Stimulated activated CD8-positive, alpha-beta memory T cell treated with anti-CD3 and anti-CD28 coated beads, Interleukin-12 subunit alpha, Interleukin-12 subunit beta, amount 100 ng/mL, for 24 hours (primary cell): ENCODE measurements at regions not wholly inside any gene's neighbourhood (a gene's known extent, or its start where the extent isn't known, plus 50 kb on each side); places are given as distances from the start of the nearest gene placed in this dataset.
"Not testable (repeated sequence)": the region's sequence is repeated elsewhere in the genome, so short reads cannot be mapped to it uniquely, and the experiment has no call there.

Experiments
- DNase-seq: peaks from one replicate; pipeline ENCODE4 v3.0.0-alpha.2; 2020; ENCODE audit errors: extremely low read depth

DNA sequence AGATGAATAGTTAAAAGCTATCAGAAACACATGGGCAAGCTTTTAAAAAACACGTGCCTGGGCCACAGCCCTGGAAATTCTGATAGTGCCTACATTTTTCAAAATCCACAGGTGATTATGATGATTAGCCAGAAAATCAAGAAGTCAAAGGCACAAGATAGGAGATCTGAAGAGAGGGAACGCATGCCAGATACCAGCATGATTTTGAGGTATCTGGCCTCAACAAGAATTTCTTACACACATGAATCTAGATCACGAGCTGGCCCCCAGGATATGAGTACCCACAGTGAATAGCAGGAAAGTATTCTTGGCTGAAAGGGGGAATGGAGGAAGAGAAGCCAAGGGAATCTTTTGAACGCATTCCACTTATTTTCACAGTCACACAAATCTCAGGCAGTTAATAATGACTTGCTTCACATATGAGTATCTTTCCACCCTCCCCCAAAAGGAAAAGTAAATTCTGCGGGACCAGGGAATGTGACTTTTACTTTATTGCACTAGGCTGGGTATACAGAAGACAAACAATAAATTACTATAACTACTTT is 438.2 kb downstream of the BCAT1 start:
- no peak for DNase-seq

DNA sequence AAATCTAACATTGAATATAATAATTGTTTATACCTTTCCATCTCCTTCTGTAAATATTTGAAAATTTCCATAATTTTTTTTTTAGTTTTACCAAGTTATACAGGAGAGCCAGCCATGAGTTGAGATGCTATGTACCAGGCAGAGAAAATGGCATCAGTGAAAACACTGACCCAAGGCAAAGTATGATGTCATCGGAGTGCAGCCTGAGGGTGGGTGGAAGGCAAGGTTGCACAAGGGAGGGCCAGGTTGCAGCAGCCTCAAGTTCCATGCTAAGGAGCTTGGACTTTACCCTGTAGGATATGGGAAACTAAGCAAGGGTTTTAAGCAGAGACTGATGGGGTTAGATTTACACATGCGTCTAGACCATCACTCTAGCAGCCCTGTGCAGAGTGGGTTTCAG is 441.1 kb downstream of the BCAT1 start:
- DNase-seq = no peak

DNA sequence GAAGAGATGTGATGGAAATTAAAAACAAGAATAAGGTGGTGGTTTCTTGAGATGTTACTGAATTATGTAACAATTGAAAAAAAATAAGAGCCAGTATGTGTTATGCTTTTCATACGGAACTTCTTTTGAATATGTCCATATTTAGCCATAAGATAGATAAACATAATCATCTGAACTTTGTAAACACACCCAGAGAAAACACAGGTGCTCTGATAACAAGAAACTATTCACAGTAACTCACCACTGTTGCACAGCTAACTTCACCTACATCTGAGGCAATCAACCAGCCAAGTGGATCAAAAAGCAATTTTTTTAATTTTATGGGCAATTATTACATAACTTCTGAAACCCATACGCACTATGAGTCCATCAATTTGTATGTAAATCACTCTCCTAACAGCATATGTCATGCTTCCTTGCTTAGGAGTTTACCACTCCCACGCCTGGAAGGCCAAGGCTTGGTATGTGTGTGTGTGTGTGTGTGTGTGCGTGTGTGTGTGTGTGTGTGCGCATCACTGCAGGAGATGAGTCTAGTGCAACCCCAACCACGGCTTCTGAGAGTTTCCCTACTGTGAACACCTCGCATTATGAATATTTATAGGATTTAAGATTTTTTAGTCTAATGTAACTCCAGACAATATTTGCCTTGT is 443.4 kb downstream of the BCAT1 start:
- DNase-seq = no peak

DNA sequence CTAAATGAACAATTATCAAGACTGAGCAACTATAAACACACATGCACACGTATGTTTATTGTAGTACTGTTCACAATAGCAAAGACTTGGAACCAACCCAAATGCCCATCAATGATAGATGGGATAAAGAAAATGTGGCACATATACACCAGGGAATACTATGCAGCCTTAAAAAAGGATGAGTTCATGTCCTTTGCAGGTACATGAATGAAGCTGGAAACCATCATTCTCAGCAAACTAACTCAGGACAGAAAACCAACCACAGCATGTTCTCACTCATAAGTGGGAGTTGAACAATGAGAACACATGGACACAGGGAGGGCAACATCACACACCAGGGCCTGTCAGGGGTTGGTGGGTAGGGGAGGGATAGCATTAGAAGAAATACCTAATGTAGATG is 445.4 kb downstream of the BCAT1 start:
- not testable (repeated sequence) for DNase-seq

DNA sequence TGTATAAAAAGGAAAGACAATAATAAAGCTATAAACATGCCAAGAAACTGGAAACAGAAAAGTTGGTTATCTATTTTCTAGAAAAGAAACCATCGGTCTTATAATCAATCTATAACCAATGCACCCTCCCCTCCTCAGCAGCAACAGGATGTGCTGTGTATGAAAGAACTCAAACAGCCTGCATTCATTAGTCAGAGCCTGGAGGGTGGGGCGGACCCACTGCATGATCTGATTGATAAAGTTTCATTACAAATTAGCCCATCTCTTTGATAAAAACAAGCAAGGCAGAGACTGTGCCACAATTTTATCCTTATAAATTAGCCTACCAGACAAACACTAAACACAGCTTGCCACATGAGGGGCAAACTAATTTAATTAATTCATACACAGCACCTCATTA is 448.1 kb downstream of the BCAT1 start:
- DNase-seq = no peak

DNA sequence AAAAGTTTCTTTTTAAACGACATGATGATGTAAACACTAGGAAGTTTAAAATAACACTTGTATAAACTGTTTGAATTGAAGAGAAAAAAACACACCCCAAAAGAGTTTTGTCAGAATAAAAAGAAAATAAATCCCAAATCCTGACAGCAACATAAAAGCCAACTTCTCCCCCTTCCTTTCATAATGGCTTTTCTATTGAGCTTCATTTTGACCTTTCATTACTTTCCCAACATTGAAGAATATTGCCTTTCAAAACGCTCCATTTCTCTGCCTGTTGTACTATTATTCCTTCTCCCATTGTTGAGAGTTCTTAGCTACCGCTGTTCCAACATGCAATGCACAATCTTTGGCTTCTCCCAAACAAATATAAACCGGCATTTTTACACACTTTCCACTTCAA is 448.5 kb downstream of the BCAT1 start:
- DNase-seq = no peak

DNA sequence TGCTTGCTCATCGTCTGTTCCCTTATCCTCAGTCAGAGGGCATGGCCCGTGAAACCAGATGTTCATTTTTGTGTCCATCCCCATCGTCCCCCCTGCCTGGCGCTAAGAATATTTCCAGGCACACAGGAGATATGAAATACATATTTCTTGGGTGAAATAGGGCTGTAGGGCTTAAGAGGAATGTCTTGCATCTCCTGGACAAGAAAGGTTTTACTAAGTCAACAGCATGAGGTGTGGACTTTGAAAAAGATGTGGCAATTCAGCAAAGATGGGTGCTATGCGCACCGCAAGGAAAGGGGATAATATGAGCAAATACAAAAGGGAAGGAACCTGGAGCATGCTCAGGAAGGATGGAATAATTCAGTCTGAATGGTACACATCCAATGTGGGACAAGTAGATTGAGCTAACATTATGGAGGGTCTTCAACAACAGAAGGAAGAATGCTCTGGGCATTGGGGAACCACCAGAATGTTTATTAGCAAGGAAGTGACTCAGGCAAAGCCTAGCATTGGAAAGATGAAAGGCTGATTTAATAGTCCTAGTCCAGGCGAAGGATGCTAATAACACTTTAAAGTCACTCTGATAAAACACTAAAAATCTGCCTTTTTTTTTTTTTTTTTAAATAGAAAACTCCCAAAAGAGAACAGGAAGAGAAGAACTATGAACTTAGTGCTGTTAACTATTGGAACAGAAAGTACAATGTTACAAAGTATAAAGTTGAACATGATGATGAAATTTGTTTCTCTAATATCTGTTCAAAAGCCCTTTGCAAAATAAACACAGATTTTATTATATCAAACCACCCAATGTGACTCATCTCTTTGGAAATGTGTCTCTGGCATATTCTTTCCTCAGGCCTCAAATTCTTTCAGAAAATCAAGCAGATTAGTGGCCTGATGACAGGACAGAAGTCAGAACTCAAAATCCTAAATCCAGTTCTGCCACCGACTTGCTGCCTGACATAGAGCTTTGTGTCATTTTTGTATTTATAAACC is 449.5 kb downstream of the BCAT1 start:
- DNase-seq = no peak

DNA sequence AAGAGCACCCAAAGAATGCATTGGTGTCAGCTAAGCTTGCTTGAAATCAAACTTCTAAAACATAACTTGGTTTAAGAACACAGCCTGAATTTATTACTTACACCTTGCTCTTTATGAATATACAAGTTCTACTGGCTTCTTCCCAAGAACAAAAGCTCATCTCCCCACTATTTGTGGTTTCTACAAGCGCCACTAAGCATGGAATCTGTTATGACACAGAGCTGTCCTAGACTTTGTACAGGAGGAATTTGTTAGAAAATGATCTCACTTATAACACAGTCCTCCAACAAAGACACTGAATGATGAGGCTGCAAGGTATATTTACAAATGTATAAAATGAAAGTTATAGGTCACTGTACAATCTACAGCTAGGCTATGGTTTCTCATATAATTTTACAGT is 452.1 kb downstream of the BCAT1 start:
- DNase-seq = no peak

DNA sequence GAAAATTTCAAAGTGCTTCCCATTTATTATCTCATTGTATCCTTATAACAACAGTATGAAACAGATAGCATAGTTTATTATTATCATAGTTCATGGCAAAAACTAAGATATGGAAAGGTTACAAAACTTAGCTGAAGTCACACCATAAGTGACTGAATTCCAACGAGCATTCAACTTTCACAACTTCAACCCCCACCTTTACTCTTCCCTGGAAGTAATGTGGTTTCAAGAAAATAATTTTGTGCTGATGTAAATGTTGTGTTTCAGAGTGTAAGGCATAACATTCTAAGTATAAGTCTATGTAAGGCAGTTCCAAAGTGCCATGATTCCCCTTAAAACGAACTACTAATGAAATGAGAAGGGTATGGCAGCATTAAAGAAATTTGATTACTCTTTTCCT is 454.5 kb downstream of the BCAT1 start:
- DNase-seq = no peak

DNA sequence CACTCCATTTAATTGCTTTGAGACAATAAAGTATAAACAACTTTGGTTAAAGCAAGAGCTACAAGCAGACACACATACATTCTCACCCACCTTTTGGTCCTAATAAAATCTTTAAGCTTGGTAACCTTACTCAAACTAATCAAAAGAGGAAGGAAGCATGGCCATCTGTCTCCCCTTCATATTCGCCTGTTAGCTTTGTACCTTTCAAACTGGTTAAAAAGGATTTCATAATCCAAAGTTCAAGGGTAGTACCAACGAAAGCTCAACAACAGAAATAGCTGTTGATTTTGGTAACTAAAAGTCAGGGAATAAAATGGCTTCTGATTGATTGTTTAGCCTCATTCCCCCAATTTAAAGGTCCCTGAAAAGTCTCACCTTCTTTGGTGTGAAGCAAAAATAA is 456.9 kb downstream of the BCAT1 start:
- DNase-seq = no peak

DNA sequence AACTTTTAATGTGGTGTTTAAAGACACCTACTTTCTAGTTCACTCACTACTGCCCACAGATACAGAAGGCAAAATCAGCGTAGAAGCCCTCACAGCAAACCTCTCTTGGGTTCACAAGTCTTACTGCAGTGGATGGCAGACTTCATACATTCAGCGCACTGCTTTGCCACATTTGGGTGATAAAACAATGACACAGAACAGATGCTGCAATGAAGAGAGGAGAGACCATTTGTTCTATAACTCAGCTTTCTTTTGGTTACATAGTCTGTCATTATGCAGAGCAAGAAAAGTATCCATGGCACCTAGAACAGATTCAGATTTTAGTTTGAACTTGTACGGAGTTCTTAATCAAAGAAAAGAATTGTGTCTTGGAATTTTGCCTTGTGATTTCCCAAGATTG is 459.0 kb downstream of the BCAT1 start:
- no peak for DNase-seq

DNA sequence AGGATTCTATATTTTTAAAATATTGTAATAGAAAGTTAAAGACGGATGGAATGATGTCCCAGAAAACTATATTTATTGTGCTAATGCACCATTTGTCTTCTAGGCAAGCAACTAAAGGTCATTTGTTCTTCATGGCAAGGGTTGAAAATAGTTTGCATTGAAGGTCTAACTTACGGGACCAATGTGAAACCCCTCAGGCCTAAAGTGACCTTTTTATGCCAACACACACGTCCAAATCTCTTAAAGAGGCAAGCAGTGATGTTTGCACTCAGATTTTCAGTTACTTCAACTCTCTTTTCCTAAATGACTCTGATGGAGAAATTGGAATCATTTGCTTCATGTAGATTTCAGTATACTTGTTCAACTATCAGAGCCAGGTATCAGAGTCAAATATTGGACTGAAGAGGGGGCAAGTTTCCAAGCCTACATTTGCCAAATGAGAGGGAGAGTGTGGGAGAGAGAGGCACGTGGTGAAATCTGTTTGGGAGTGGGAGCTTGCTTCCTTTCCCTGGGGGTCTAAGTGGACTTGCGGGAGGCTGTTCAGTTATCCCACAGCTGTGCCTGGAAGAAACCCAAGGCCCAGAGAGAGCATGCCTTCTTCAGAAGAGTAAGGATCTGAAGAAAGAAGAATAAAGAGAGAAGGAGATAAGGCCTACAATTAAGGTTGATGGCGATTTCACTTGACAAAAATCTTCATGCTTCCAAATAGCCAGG is 459.8 kb downstream of the BCAT1 start:
- DNase-seq = no peak

DNA sequence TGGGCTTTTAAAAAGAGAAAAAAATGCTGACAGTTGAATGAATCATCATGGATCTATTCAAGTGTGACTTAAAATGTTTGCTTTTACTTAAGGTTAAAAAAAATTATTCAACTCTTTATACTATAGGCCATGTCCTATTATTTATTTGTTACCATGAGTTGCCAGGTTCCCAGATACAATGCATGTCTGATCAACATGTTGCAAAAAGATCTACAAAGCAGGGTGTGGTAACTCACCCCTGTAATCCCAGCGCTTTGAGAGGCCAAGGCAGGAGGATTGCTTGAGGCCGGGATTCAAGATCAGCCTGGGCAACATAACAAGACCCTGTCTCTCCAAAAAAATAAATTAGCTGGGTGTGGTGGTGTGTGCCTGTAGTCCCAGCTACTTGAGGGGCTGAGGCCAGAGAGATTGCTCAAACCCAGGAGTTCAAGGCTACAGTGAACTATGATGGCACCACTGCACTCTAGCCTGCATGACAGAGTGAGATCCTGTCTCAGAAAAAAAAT is 460.8 kb downstream of the BCAT1 start:
- DNase-seq = no peak

DNA sequence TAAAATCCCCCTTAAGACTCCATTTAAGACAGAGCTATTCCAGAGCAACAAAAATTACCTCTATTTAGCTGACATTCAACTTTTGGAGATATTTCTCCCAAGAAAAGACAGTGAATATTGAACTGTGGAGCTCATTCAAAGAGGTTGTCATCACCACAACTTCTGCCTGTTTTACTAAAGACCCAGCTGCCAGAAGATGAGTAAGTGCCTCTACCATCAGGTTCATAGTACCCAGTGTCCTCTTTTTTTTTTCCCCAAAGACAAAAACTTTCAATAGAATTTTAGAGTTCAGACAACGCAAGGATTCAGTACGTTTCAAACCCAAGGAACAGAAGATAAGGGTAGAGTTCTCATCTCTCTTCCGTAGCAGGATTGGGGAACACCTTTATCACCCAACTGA is 461.3 kb downstream of the BCAT1 start:
- DNase-seq = no peak

DNA sequence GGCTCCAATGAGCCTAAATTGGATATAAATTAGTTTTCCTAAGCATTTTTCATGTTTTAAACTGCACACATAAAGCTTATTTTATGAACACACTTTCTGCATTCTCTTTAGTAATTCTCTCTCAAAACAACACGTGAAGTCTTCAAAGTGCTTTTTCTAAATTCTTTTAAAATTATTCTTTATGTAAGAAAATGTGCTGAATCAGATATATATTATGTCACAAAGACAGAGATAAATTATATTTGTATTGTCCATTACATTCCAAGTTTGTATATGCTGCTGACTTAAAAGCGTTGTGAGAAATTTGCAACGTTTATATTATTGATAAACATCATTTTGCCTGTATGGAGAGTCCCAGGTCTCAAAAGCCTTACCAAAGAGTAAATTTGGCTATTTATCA is 465.2 kb downstream of the BCAT1 start:
- DNase-seq = no peak

DNA sequence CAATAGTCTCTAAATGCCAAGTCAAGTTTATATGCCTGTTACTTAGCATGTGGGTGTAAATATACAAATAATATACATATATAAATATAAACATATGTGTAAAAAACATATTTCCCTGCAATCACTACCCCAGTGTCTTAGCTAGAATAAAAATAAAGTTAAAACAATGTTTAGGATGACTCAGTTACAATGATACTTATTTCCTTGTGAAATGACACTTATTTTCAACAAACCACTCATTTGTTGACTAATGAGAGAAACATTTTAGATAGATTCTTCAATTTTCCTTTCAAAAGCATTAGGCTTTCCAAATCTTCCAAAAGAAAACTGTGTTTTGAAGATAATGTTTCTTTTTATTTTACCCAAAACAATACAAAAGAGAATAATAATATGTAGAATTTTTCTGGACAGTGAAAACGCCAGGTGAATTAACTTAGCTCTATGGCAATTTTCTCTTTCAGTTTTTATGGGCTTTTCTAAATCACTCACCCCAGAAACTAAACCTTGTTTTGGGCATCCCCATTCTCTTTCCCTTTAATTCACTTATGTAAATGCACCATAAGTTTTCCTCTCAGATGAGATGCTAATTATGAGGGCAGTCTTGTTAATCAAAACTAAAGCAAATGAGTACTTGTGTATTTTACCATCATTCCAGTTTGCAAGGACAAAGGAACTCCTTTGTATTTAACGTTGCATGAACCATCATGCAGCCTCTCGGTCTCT is 465.9 kb downstream of the BCAT1 start:
- no peak for DNase-seq

DNA sequence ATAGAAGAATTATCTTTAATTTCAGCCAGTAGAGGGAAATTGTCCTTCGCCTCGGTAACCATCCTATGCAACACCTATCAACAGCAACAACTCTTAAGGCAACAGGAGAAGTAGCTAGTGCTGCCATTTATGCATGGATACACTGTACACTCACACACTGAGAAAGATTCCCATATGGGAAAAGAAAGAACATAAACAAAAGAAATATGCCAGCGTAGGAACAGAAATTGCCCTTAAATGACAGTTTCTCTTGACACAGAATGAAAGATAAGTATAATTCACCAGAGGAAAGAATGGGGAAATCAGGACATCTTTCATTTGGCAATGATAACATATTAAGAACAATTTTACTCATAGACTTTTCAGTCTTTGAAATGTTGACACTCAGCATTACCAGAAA is 466.9 kb downstream of the BCAT1 start:
- DNase-seq = no peak

DNA sequence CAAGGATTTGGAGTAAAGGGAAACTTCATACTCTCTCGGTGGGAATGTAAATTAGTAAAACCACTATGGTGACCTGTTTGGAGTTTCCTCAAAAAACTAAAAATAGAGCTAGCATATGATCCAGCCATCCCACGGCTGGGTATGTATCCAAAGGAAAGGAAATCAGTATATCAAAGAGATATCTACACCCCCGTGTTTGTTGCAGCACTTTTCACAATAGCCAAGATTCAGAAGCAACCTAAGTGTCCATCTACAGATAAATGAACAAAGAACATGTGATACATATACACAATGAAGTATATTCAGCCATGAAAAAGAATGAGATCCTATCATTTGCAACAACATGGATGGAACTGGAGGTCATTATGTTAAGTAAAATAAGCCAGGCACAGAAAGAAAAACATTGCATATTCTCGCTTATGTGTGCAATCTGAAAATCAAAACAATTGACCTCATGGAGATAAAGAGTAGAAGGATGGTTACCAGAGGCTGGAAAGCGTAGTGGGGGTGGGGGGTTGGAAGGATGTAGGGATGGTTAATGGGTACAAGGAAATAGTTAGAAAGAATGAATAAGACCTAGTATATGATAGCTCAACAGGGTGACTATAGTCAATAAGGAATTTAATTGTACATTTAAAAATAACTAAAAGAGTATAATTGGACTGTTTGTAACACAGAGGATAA is 468.0 kb downstream of the BCAT1 start:
- DNase-seq = no peak

DNA sequence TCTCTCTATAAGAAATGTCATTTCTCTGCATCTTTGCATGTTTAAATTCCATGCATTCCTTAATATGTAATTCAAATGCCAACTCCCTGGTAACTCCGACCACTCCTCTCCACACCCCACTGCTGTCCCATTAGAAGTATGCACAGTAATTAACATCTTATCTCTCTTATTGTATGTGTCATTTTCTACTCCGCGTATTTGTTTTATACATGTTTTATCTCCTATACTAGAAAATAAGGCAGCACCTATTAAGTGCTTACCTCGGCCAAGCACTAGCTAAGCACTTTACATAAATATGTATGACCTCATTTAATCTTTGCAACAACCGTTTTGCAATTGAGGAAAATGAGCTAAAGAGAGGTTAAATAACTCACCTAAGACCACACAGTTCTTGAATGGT is 469.8 kb downstream of the BCAT1 start:
- DNase-seq = no peak

DNA sequence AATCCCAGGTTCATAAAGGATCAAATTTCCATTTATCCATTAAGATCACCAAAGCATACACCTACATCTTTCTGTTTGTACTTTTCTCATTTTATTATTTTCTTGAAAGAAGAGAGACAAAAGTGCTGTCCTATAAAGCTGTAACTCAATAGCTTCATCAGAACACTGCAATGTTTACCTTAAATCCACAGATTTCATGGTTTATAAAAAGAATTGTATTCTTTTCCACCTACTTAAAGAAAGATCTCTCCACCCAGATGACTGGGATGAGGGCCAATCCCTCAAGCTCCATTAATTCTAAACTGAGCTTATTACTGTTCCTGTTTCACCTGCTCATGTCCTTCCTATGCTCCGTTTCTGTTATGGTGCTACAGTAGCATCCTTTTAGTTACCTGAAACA is 470.6 kb downstream of the BCAT1 start:
- no peak for DNase-seq

DNA sequence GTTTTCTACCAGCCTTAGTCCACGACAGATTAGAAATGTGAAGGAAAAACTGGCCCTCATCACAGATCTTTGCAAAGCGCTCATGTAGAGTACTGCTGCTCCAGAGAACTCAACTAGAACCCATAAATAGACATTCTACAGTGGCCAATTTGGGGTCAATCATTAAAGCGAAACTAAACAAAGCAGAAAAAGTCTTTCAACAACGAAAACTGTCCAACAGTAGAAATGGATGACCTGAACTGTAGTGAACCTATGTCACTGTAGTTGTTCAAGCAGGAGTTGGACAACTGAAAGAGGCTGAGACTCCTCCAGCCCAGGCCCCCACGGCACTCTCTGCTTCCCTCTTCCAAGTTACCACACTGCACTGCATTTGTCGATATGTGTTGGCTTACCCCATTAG is 472.6 kb downstream of the BCAT1 start:
- DNase-seq = no peak
